Gastrocnemius medialis (tissue), 4 donors: ENCODE measurements at regions not wholly inside any gene's neighbourhood (a gene's known extent, or its start where the extent isn't known, plus 50 kb on each side); places are given as distances from the start of the nearest gene placed in this dataset.

Experiments
- POLR2A ChIP-seq, 2 donors: fragments of 450-650 bp; IDR thresholded peaks; one replicate each; pipeline ENCODE4 v1.6.1; 2017; ENCODE audit warnings: antibody characterized with exemption in 2 of 2, mild to moderate bottlenecking in 2 of 2, moderate library complexity in 2 of 2
- TF ChIP-seq, protein P1 (sequence below), 5 experiments: fragments of 450-650 bp in 3 of 5; fragments of 200-600 bp in 2 of 5; sonication (generic) in 2 of 5; IDR thresholded peaks in 4 of 5; conservative IDR thresholded peaks in 1 of 5; 1 replicate in 4 of 5; 2 replicates in 1 of 5; pipeline ENCODE4 v1.5.1; 2016 to 2019; ENCODE audit warnings: antibody characterized with exemption in 5 of 5, mild to moderate bottlenecking in 3 of 5, moderate library complexity in 3 of 5

GRCh38 chr15:62878070-62878469 lies 164.5 kb upstream of the TPM1 start:
- TF ChIP-seq, protein P1, sequence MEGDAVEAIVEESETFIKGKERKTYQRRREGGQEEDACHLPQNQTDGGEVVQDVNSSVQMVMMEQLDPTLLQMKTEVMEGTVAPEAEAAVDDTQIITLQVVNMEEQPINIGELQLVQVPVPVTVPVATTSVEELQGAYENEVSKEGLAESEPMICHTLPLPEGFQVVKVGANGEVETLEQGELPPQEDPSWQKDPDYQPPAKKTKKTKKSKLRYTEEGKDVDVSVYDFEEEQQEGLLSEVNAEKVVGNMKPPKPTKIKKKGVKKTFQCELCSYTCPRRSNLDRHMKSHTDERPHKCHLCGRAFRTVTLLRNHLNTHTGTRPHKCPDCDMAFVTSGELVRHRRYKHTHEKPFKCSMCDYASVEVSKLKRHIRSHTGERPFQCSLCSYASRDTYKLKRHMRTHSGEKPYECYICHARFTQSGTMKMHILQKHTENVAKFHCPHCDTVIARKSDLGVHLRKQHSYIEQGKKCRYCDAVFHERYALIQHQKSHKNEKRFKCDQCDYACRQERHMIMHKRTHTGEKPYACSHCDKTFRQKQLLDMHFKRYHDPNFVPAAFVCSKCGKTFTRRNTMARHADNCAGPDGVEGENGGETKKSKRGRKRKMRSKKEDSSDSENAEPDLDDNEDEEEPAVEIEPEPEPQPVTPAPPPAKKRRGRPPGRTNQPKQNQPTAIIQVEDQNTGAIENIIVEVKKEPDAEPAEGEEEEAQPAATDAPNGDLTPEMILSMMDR (IDR thresholded peaks at IDR 0.05 in 4 of 5, conservative IDR thresholded peaks at IDR 0.05 in 1 of 5), result no peak
- TF ChIP-seq POLR2A (IDR thresholded peaks at IDR 0.05), result no peak
